HCT116 (cell line): ENCODE measurements at regions not wholly inside any gene's neighbourhood (a gene's known extent, or its start where the extent isn't known, plus 50 kb on each side); places are given as distances from the start of the nearest gene placed in this dataset.

Experiments
- ATF3 ChIP-seq: IDR thresholded peaks from 2 replicates; pipeline ENCODE4 v1.6.1; 2012
- CEBPB ChIP-seq: IDR thresholded peaks from 2 replicates; pipeline ENCODE4 v1.6.1; 2012; ENCODE audit warnings: low read depth
- EZH2 ChIP-seq: fragments of 200-600 bp; sonication (generic); IDR thresholded peaks from 2 replicates; pipeline ENCODE4 v1.6.1; 2017; ENCODE audit warnings: antibody characterized with exemption, mixed run types
- JUND ChIP-seq: IDR thresholded peaks from 2 replicates; pipeline ENCODE4 v1.6.1; 2012
- POLR2A ChIP-seq: IDR thresholded peaks from 2 replicates; pipeline ENCODE4 v1.7.0; 2011; ENCODE audit warnings: borderline replicate concordance; ENCODE audit not compliant: insufficient read depth, insufficient read length; ENCODE audit errors: extremely low read depth
- POLR2AphosphoS5 ChIP-seq: IDR thresholded peaks from 2 replicates; pipeline ENCODE4 v1.6.1; 2011; ENCODE audit warnings: mild to moderate bottlenecking, low read depth, low read length, moderate library complexity
- RAD21 ChIP-seq: IDR thresholded peaks from 2 replicates; pipeline ENCODE4 v1.6.1; 2012; ENCODE audit warnings: low read depth, mild to moderate bottlenecking
- SP1 ChIP-seq: IDR thresholded peaks from 2 replicates; pipeline ENCODE4 v1.6.1; 2012; ENCODE audit warnings: low read depth
- SRF ChIP-seq: IDR thresholded peaks from 2 replicates; pipeline ENCODE4 v1.6.1; 2012; ENCODE audit warnings: low read depth
- TCF7L2 ChIP-seq: IDR thresholded peaks from 2 replicates; pipeline ENCODE4 v1.7.0; 2011; ENCODE audit warnings: borderline replicate concordance, inconsistent platforms; ENCODE audit not compliant: insufficient read depth, insufficient read length; ENCODE audit errors: extremely low read depth
- YY1 ChIP-seq: IDR thresholded peaks from 2 replicates; pipeline ENCODE4 v1.6.1; 2011; ENCODE audit warnings: low read length, low read depth, moderate library complexity, mild to moderate bottlenecking; ENCODE audit not compliant: insufficient replicate concordance; ENCODE audit errors: extremely low read depth
- TF ChIP-seq, protein P1 (sequence below), 3 experiments: fragments of 200-600 bp in 1 of 3; sonication (generic) in 1 of 3; IDR thresholded peaks in 2 of 3; conservative IDR thresholded peaks in 1 of 3; 2 replicates each; pipeline ENCODE4 v1.5.1; 2012 to 2017; ENCODE audit warnings: low read depth in 2 of 3, low read length in 2 of 3, antibody characterized with exemption in 1 of 3, borderline replicate concordance in 1 of 3, control low read depth in 1 of 3, mild to moderate bottlenecking in 1 of 3, mixed read lengths in 1 of 3, mixed run types in 1 of 3, moderate library complexity in 1 of 3; ENCODE audit not compliant: insufficient read depth in 1 of 3
- TF ChIP-seq, protein P2 (sequence below): IDR thresholded peaks from 2 replicates; pipeline ENCODE4 v1.6.1; 2012
- TF ChIP-seq, protein P3 (sequence below): IDR thresholded peaks from 2 replicates; pipeline ENCODE4 v1.6.1; 2012; ENCODE audit warnings: low read depth

- TF ChIP-seq, protein P1, sequence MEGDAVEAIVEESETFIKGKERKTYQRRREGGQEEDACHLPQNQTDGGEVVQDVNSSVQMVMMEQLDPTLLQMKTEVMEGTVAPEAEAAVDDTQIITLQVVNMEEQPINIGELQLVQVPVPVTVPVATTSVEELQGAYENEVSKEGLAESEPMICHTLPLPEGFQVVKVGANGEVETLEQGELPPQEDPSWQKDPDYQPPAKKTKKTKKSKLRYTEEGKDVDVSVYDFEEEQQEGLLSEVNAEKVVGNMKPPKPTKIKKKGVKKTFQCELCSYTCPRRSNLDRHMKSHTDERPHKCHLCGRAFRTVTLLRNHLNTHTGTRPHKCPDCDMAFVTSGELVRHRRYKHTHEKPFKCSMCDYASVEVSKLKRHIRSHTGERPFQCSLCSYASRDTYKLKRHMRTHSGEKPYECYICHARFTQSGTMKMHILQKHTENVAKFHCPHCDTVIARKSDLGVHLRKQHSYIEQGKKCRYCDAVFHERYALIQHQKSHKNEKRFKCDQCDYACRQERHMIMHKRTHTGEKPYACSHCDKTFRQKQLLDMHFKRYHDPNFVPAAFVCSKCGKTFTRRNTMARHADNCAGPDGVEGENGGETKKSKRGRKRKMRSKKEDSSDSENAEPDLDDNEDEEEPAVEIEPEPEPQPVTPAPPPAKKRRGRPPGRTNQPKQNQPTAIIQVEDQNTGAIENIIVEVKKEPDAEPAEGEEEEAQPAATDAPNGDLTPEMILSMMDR (IDR thresholded peaks at IDR 0.05 in 2 of 3, conservative IDR thresholded peaks at IDR 0.05 in 1 of 3; ENCODE audit: borderline replicate concordance in 1 of 3, insufficient read depth in 1 of 3, low read depth in 2 of 3, low read length in 2 of 3) = 0 out of 6 replicates have a peak, but pooled peaks of 1 of the 3 experiments have one; percentile 8
- TF ChIP-seq, protein P2, sequence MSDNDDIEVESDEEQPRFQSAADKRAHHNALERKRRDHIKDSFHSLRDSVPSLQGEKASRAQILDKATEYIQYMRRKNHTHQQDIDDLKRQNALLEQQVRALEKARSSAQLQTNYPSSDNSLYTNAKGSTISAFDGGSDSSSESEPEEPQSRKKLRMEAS = no peak
- TF ChIP-seq JUND (no peak), POLR2A (no peak), EZH2 (no peak), POLR2AphosphoS5 (no peak), RAD21 (peak; percentile 14; the same call in 1 of the 2 replicates), ATF3 (no peak), YY1 (no peak), CEBPB (no peak), SP1 (no peak), TCF7L2 (no peak), SRF (no peak)
- TF ChIP-seq, protein P3, sequence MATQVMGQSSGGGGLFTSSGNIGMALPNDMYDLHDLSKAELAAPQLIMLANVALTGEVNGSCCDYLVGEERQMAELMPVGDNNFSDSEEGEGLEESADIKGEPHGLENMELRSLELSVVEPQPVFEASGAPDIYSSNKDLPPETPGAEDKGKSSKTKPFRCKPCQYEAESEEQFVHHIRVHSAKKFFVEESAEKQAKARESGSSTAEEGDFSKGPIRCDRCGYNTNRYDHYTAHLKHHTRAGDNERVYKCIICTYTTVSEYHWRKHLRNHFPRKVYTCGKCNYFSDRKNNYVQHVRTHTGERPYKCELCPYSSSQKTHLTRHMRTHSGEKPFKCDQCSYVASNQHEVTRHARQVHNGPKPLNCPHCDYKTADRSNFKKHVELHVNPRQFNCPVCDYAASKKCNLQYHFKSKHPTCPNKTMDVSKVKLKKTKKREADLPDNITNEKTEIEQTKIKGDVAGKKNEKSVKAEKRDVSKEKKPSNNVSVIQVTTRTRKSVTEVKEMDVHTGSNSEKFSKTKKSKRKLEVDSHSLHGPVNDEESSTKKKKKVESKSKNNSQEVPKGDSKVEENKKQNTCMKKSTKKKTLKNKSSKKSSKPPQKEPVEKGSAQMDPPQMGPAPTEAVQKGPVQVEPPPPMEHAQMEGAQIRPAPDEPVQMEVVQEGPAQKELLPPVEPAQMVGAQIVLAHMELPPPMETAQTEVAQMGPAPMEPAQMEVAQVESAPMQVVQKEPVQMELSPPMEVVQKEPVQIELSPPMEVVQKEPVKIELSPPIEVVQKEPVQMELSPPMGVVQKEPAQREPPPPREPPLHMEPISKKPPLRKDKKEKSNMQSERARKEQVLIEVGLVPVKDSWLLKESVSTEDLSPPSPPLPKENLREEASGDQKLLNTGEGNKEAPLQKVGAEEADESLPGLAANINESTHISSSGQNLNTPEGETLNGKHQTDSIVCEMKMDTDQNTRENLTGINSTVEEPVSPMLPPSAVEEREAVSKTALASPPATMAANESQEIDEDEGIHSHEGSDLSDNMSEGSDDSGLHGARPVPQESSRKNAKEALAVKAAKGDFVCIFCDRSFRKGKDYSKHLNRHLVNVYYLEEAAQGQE = no peak
Measured at GRCh38 chrX:82230013-82230412, 1028.1 kb downstream of the SH3BGRL start.
